ENCODE measurements at regions not wholly inside any gene's neighbourhood (a gene's known extent, or its start where the extent isn't known, plus 50 kb on each side); places are given as distances from the start of the nearest gene placed in this dataset.

DNA sequence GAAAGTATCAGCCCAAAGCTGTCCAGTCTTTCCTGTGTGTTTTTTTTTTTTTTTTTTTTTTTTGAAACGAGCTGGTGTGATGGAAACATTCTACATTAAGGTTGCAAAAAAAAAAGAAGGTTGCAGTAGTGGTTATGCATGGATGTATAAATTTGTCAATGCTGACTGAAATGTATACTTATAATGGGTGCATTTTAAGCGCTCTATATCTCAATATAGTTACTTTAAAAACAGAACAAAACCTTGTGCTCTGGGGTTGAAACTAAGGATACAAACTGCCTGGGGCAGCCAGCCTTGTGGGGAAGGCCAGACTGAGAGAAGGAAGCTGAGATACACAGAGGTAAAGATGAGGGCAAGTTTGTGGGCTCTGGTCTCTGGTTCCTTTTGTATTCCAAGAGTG is 87.3 kb upstream of the RMST start:
- Histone ChIP-seq H3K79me2 (ENCODE audit: insufficient read depth) (no peaks in the 10 kb centered on the region), H3K27me3 (ENCODE audit: insufficient read depth) (no peaks in the 10 kb centered on the region), H3K4me3 (ENCODE audit: low read depth in 2 of 2, low read length in 1 of 2) (no peak overlapping the region), H2AFZ (ENCODE audit: low read depth) (no peak overlapping the region), H3K36me3 (replicated peaks in 1 of 2; ENCODE audit: control insufficient read depth in 1 of 2, insufficient read depth in 2 of 2, low read length in 1 of 2) (no peaks in the 10 kb centered on the region), H3F3A (replicated peaks; ENCODE audit: insufficient read depth) (no peaks in the 10 kb centered on the region), H3K4me1 (ENCODE audit: control insufficient read depth in 1 of 2, insufficient read depth in 2 of 2, low read depth in 1 of 2, low read length in 1 of 2) (no peaks in the 10 kb centered on the region), H3K9ac (no peak overlapping the region), H3K27ac (ENCODE audit: low read depth in 2 of 2, low read length in 1 of 2) (no peak overlapping the region), H3K9me2 (no peaks in the 10 kb centered on the region), H3K4me2 (no peak overlapping the region), H4K20me1 (ENCODE audit: insufficient read depth) (no peaks in the 10 kb centered on the region), H3K9me3 (no peaks in the 10 kb centered on the region)
- ChIA-PET POLR2A (no interaction called here), CTCF (interaction anchor here (1.1 to 1.2 kb wide), 2 partner anchors 9 to 67 kb away, joined by 3 to 4 read pairs; no protein-coding TSS in a partner anchor)
- 19% methylated on average over 2 of the region's 2 CpGs for WGBS (ENCODE audit: low lambda C conversion rate)
- no peak for DNase-seq
- TF ChIP-seq FOXJ3 (CRISPR knock-in tag; IDR thresholded peaks at IDR 0.05) = no peak

DNA sequence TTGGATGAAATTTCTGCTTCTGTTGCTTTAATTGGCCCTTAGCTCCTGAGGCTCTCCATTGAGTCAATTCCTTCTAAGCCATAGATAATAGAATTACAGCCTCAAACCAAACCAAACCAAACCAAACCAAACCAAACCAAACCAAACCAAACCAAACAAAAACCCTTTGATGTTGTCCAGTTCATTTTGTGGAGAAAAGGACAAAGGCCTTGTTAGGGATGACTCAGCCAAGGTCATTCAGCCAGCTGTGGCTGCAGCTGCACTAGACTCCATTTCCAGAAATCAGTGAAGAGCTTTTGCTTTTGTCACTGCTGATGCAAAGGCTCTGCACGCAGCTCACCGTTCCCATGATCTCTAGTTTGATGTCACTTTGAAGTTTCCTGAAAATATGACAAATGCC is 82.2 kb upstream of the RMST start:
- H3K36me3 ChIP-seq (replicated peaks in 1 of 2; ENCODE audit: control insufficient read depth in 1 of 2, insufficient read depth in 2 of 2, low read length in 1 of 2) = no peaks in the 10 kb centered on the region
- H3K9ac ChIP-seq = no peak overlapping the region
- H3K9me3 ChIP-seq = no peaks in the 10 kb centered on the region
- ChIA-PET POLR2A (no interaction called here), CTCF (no interaction called here)
- H3K27ac ChIP-seq (ENCODE audit: low read depth in 2 of 2, low read length in 1 of 2) = no peak overlapping the region
- no peaks in the 10 kb centered on the region for H3K27me3 ChIP-seq (ENCODE audit: insufficient read depth)
- WGBS (ENCODE audit: low lambda C conversion rate) = 27% methylated on average over 2 of the region's 2 CpGs
- H2AFZ ChIP-seq (ENCODE audit: low read depth) = no peak overlapping the region
- H3F3A ChIP-seq (replicated peaks; ENCODE audit: insufficient read depth) = no peaks in the 10 kb centered on the region
- no peak for DNase-seq
- H4K20me1 ChIP-seq (ENCODE audit: insufficient read depth) = no peaks in the 10 kb centered on the region
- H3K79me2 ChIP-seq (ENCODE audit: insufficient read depth) = no peaks in the 10 kb centered on the region
- no peak overlapping the region for H3K4me3 ChIP-seq (ENCODE audit: low read depth in 2 of 2, low read length in 1 of 2)
- no peaks in the 10 kb centered on the region for H3K9me2 ChIP-seq
- TF ChIP-seq GABPA (IDR thresholded peaks at IDR 0.05; ENCODE audit: low read depth) (no peak), TAF1 (IDR thresholded peaks at IDR 0.05; ENCODE audit: borderline replicate concordance, low read depth, low read length) (no peak), SIN3A (IDR thresholded peaks at IDR 0.05; ENCODE audit: borderline replicate concordance, low read depth, low read length) (no peak), NRF1 (IDR thresholded peaks at IDR 0.05; ENCODE audit: low read depth, low read length) (no peak), MXI1 (IDR thresholded peaks at IDR 0.05; ENCODE audit: low read depth, low read length) (no peak), NFIC (IDR thresholded peaks at IDR 0.05; ENCODE audit: borderline replicate concordance) (no peak), FOXJ3 (CRISPR knock-in tag; IDR thresholded peaks at IDR 0.05) (no peak), REST (IDR thresholded peaks at IDR 0.05; ENCODE audit: low read depth, low read length) (no peak), ELF1 (IDR thresholded peaks at IDR 0.05) (no peak)
- TF ChIP-seq, protein P1, sequence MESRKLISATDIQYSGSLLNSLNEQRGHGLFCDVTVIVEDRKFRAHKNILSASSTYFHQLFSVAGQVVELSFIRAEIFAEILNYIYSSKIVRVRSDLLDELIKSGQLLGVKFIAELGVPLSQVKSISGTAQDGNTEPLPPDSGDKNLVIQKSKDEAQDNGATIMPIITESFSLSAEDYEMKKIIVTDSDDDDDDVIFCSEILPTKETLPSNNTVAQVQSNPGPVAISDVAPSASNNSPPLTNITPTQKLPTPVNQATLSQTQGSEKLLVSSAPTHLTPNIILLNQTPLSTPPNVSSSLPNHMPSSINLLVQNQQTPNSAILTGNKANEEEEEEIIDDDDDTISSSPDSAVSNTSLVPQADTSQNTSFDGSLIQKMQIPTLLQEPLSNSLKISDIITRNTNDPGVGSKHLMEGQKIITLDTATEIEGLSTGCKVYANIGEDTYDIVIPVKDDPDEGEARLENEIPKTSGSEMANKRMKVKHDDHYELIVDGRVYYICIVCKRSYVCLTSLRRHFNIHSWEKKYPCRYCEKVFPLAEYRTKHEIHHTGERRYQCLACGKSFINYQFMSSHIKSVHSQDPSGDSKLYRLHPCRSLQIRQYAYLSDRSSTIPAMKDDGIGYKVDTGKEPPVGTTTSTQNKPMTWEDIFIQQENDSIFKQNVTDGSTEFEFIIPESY (IDR thresholded peaks at IDR 0.05; ENCODE audit: borderline replicate concordance, low read depth) = no peak
- H3K4me1 ChIP-seq (ENCODE audit: control insufficient read depth in 1 of 2, insufficient read depth in 2 of 2, low read depth in 1 of 2, low read length in 1 of 2) = peaks cover 0 to 3% of the 10 kb centered on the region in 2 experiments; a peak in 2 of 4 replicates
- H3K4me2 ChIP-seq = no peak overlapping the region
